GM23248 (cell line): ENCODE measurements at regions not wholly inside any gene's neighbourhood (a gene's known extent, or its start where the extent isn't known, plus 50 kb on each side); places are given as distances from the start of the nearest gene placed in this dataset.

Experiments
- DNase-seq: peaks from one replicate; pipeline ENCODE4 v3.0.0-alpha.2; 2015
- H2AFZ ChIP-seq: fragments of 200-600 bp; sonication (generic); 2 replicates; pipeline ENCODE4 v1.6.1; 2016; ENCODE audit warnings: antibody characterized with exemption
- H3F3A ChIP-seq: fragments of 200-600 bp; sonication (generic); 2 replicates; pipeline ENCODE4 v1.6.1; 2016; ENCODE audit warnings: mild to moderate bottlenecking, antibody characterized with exemption, mixed run types; ENCODE audit not compliant: insufficient read depth
- H3K27ac ChIP-seq: fragments of 200-600 bp; sonication (generic); 2 replicates; pipeline ENCODE4 v1.5.1; 2016; ENCODE audit warnings: mild to moderate bottlenecking
- H3K27me3 ChIP-seq: fragments of 200-600 bp; sonication (generic); replicated peaks from 2 replicates; pipeline ENCODE4 v1.6.1; 2016; ENCODE audit warnings: mild to moderate bottlenecking; ENCODE audit not compliant: insufficient read depth
- H3K36me3 ChIP-seq: fragments of 200-600 bp; sonication (generic); 2 replicates; pipeline ENCODE4 v1.6.1; 2016; ENCODE audit warnings: low read depth, mild to moderate bottlenecking
- H3K4me1 ChIP-seq: fragments of 200-600 bp; sonication (generic); 2 replicates; pipeline ENCODE4 v1.6.1; 2016; ENCODE audit warnings: mild to moderate bottlenecking; ENCODE audit not compliant: insufficient read depth
- H3K4me2 ChIP-seq: fragments of 200-600 bp; sonication (generic); one replicate; pipeline ENCODE4 v1.6.1; 2016; ENCODE audit warnings: mild to moderate bottlenecking; ENCODE audit not compliant: unreplicated experiment
- H3K4me3 ChIP-seq: fragments of 200-600 bp; sonication (generic); 2 replicates; pipeline ENCODE4 v1.5.1; 2016; ENCODE audit warnings: mild to moderate bottlenecking
- H3K79me2 ChIP-seq: fragments of 200-600 bp; sonication (generic); 2 replicates; pipeline ENCODE4 v1.6.1; 2016; ENCODE audit warnings: mild to moderate bottlenecking; ENCODE audit not compliant: insufficient read depth
- H3K9ac ChIP-seq: fragments of 200-600 bp; sonication (generic); 2 replicates; pipeline ENCODE4 v1.6.1; 2016; ENCODE audit warnings: mild to moderate bottlenecking
- H3K9me2 ChIP-seq: fragments of 200-600 bp; sonication (generic); 2 replicates; pipeline ENCODE4 v1.6.1; 2016; ENCODE audit warnings: mixed run types, mild to moderate bottlenecking, moderate library complexity; ENCODE audit not compliant: insufficient read depth
- H3K9me3 ChIP-seq: fragments of 200-600 bp; sonication (generic); one replicate; pipeline ENCODE4 v1.6.1; 2017; ENCODE audit warnings: low read depth
- H4K20me1 ChIP-seq: fragments of 200-600 bp; sonication (generic); 2 replicates; pipeline ENCODE4 v1.6.0; 2016; ENCODE audit not compliant: insufficient read depth
- EZH2 ChIP-seq: fragments of 200-600 bp; sonication (generic); IDR thresholded peaks from 2 replicates; pipeline ENCODE4 v1.6.1; 2018; ENCODE audit warnings: antibody characterized with exemption, mild to moderate bottlenecking; ENCODE audit not compliant: insufficient read depth, poor library complexity, severe bottlenecking
- EZH2phosphoT487 ChIP-seq: fragments of 200-600 bp; sonication (generic); IDR thresholded peaks from 2 replicates; pipeline ENCODE4 v1.6.1; 2018; ENCODE audit warnings: antibody characterized with exemption, moderate library complexity, mild to moderate bottlenecking, low read depth; ENCODE audit not compliant: insufficient read depth
- WGBS, 2 experiments: methylation state at CpG; one replicate each; pipeline ENCODE4 v1.1.6; 2015 to 2017; ENCODE audit warnings: low lambda C conversion rate in 2 of 2, low coverage in 1 of 2; ENCODE audit errors: missing lambda C conversion rate in 2 of 2; 5-methylcytosine and 5-hydroxymethylcytosine counted together
- in situ Hi-C: fragments of 300-500 bp; cut with MboI; formaldehyde crosslinking; loops from 2 replicates; pipeline ENCODE4 v1.15.0; 2020

- no peaks in the 10 kb centered on the region for H3K36me3 ChIP-seq
- no peaks in the 10 kb centered on the region for H3F3A ChIP-seq
- H3K9ac ChIP-seq = no peak overlapping the region
- no peaks in the 10 kb centered on the region for H4K20me1 ChIP-seq
- no peak overlapping the region for H3K4me3 ChIP-seq
- no peak overlapping the region for H3K4me2 ChIP-seq
- no peak for DNase-seq
- H3K79me2 ChIP-seq = no peaks in the 10 kb centered on the region
- no peak overlapping the region for H2AFZ ChIP-seq
- no peak overlapping the region for H3K27ac ChIP-seq
- H3K4me1 ChIP-seq = no peaks in the 10 kb centered on the region
- H3K27me3 ChIP-seq = peaks cover 16% of the 10 kb centered on the region
- WGBS, 2 experiments = 81 to 84% methylated on average over 12 of the region's 12 CpGs
- TF ChIP-seq EZH2phosphoT487 (no peak), EZH2 (no peak)
- no peaks in the 10 kb centered on the region for H3K9me2 ChIP-seq
- in situ Hi-C loops = no loop called here
- no peaks in the 10 kb centered on the region for H3K9me3 ChIP-seq
These were observed 418.6 kb downstream of the MN1 start for GRCh38 chr22:27382947-27383346.

DNA sequence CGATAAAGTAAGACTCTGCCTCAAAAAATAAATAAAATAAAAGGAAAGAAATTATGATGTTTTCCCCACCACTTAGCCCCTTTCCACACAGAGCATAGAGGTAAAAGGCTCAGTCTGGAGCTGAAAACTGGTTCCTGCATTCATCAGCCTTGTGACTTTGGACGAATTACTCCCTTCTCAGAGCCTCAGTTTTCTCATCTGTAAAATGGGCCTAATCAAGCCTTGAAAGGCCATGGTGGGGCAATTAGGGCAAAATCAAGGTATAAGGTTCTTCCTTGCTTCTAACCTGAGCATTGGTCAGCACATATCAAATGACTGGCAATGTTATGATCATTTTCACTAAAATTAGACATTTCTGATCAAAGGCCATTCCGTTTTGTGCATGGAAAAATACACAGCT is 417.7 kb downstream of the MN1 start:
- H3K27ac ChIP-seq = no peak overlapping the region
- H3F3A ChIP-seq = no peaks in the 10 kb centered on the region
- H3K4me2 ChIP-seq = no peak overlapping the region
- H3K4me1 ChIP-seq = no peaks in the 10 kb centered on the region
- 73 to 77% methylated on average over 3 of the region's 3 CpGs for WGBS, 2 experiments
- no peak overlapping the region for H3K9ac ChIP-seq
- DNase-seq = no peak
- H3K4me3 ChIP-seq = no peak overlapping the region
- H3K79me2 ChIP-seq = no peaks in the 10 kb centered on the region
- H3K9me3 ChIP-seq = no peaks in the 10 kb centered on the region
- H4K20me1 ChIP-seq = no peaks in the 10 kb centered on the region
- H3K9me2 ChIP-seq = no peaks in the 10 kb centered on the region
- H2AFZ ChIP-seq = no peak overlapping the region
- in situ Hi-C loops = no loop called here
- H3K36me3 ChIP-seq = no peaks in the 10 kb centered on the region
- TF ChIP-seq EZH2 (no peak), EZH2phosphoT487 (no peak)
- H3K27me3 ChIP-seq = peaks cover 16% of the 10 kb centered on the region

- Histone ChIP-seq H3K27ac (no peak overlapping the region), H3K4me1 (no peaks in the 10 kb centered on the region), H3K79me2 (no peaks in the 10 kb centered on the region), H3K9ac (no peak overlapping the region), H3K27me3 (peaks cover 16% of the 10 kb centered on the region), H3K36me3 (no peaks in the 10 kb centered on the region), H3K4me2 (no peak overlapping the region), H3F3A (no peaks in the 10 kb centered on the region), H2AFZ (no peak overlapping the region), H3K4me3 (no peak overlapping the region), H3K9me3 (no peaks in the 10 kb centered on the region), H4K20me1 (no peaks in the 10 kb centered on the region), H3K9me2 (no peaks in the 10 kb centered on the region)
- no peak for TF ChIP-seq EZH2phosphoT487
- no peak for TF ChIP-seq EZH2
- in situ Hi-C loops = no loop called here
- WGBS, 2 experiments = 89 to 90% methylated on average over 16 of the region's 16 CpGs
- DNase-seq = no peak
These were observed 416.1 kb downstream of the MN1 start for GRCh38 chr22:27385261-27385998.

- no peaks in the 10 kb centered on the region for H3K36me3 ChIP-seq
- H3K79me2 ChIP-seq = no peaks in the 10 kb centered on the region
- H3K27ac ChIP-seq = no peak overlapping the region
- no peak for DNase-seq
- no peaks in the 10 kb centered on the region for H3K9me3 ChIP-seq
- no peaks in the 10 kb centered on the region for H3K4me1 ChIP-seq
- H3K9me2 ChIP-seq = no peaks in the 10 kb centered on the region
- no peaks in the 10 kb centered on the region for H3F3A ChIP-seq
- 74 to 75% methylated on average over 7 of the region's 7 CpGs for WGBS, 2 experiments
- in situ Hi-C loops = no loop called here
- H4K20me1 ChIP-seq = no peaks in the 10 kb centered on the region
- no peak overlapping the region for H2AFZ ChIP-seq
- TF ChIP-seq EZH2phosphoT487 (no peak), EZH2 (no peak)
- H3K4me2 ChIP-seq = no peak overlapping the region
- H3K27me3 ChIP-seq = peaks cover 11% of the 10 kb centered on the region
- H3K4me3 ChIP-seq = no peak overlapping the region
- H3K9ac ChIP-seq = no peak overlapping the region
These were observed 415.4 kb downstream of the MN1 start for GRCh38 chr22:27386186-27386585.

- H3K9me2 ChIP-seq = no peaks in the 10 kb centered on the region
- H3K4me1 ChIP-seq = no peaks in the 10 kb centered on the region
- in situ Hi-C loops = no loop called here
- H2AFZ ChIP-seq = no peak overlapping the region
- H4K20me1 ChIP-seq = no peaks in the 10 kb centered on the region
- H3K4me3 ChIP-seq = no peak overlapping the region
- TF ChIP-seq EZH2 (no peak), EZH2phosphoT487 (no peak)
- DNase-seq = no peak
- H3K9me3 ChIP-seq = no peaks in the 10 kb centered on the region
- no peak overlapping the region for H3K4me2 ChIP-seq
- H3K79me2 ChIP-seq = no peaks in the 10 kb centered on the region
- 61 to 70% methylated on average over 6 of the region's 6 CpGs for WGBS, 2 experiments
- no peak overlapping the region for H3K9ac ChIP-seq
- peaks cover 6% of the 10 kb centered on the region for H3K27me3 ChIP-seq
- no peaks in the 10 kb centered on the region for H3K36me3 ChIP-seq
- no peaks in the 10 kb centered on the region for H3F3A ChIP-seq
- no peak overlapping the region for H3K27ac ChIP-seq
These were observed 414.0 kb downstream of the MN1 start for GRCh38 chr22:27387561-27387960.
